Activated T-cell treated with anti-CD3 and anti-CD28 coated beads, Interleukin-2, amount 50 U/mL, for 72 hours (primary cell): ENCODE measurements at regions not wholly inside any gene's neighbourhood (a gene's known extent, or its start where the extent isn't known, plus 50 kb on each side); places are given as distances from the start of the nearest gene placed in this dataset.

Experiments used
- ATAC-seq, 2 donors: fragments of 150-1000 bp; cut with Tn5 transposase; replicated peaks in 1 of 2; 2 replicates each; pipeline ENCODE4 v1.10.0; 2021; ENCODE audit warnings: moderate library complexity in 2 of 2, mild to moderate bottlenecking in 1 of 2
- DNase-seq, 2 donors: peaks; one replicate each; pipeline ENCODE4 v3.0.0; 2021 to 2022; ENCODE audit warnings: mixed read lengths in 1 of 2
- H3K27ac Mint-ChIP-seq: one replicate; pipeline ENCODE4 v1.8.0; 2022; ENCODE audit warnings: mild to moderate bottlenecking, moderate library complexity, mixed read lengths
- H3K27me3 Mint-ChIP-seq: one replicate; pipeline ENCODE4 v1.8.0; 2022; ENCODE audit warnings: low read depth, mixed read lengths
- H3K36me3 Mint-ChIP-seq, 2 donors: one replicate each; pipeline ENCODE4 v1.8.0; 2022; ENCODE audit warnings: mixed read lengths in 2 of 2, mild to moderate bottlenecking in 1 of 2; ENCODE audit not compliant: insufficient read depth in 2 of 2
- H3K4me1 Mint-ChIP-seq: one replicate; pipeline ENCODE4 v1.8.0; 2022; ENCODE audit warnings: low read depth, mixed read lengths
- H3K4me3 Mint-ChIP-seq, 2 donors: one replicate each; pipeline ENCODE4 v1.8.0; 2022; ENCODE audit warnings: mild to moderate bottlenecking in 2 of 2, mixed read lengths in 2 of 2, moderate library complexity in 2 of 2
- H3K9me3 Mint-ChIP-seq, 2 donors: one replicate each; pipeline ENCODE4 v1.8.0; 2022; ENCODE audit warnings: mixed read lengths in 2 of 2

- DNase-seq, result no peak
- H3K36me3 Mint-ChIP-seq, result peaks cover 12 to 13% of the 10 kb centered on the region in 2 donors
- H3K9me3 Mint-ChIP-seq, result peaks cover 8 to 11% of the 10 kb centered on the region in 2 donors
- peak overlapping the region in 1 of 2 donors; percentile 28 for H3K4me3 Mint-ChIP-seq
- H3K4me1 Mint-ChIP-seq, result peaks cover 75% of the 10 kb centered on the region
- H3K27me3 Mint-ChIP-seq, result no peaks in the 10 kb centered on the region
- H3K27ac Mint-ChIP-seq, result no peak overlapping the region
- ATAC-seq, result peak; percentile 28 to 52
Observed at GRCh38 chr1:235022981-235023710, 105.5 kb downstream of the TOMM20 start.

GRCh38 chr1:235022341-235022980, 106.2 kb downstream of the TOMM20 start:
- no peak for DNase-seq
- H3K27me3 Mint-ChIP-seq, result no peaks in the 10 kb centered on the region
- peak overlapping the region; percentile 0 for H3K27ac Mint-ChIP-seq
- H3K4me3 Mint-ChIP-seq, result peak overlapping the region; percentile 0 to 2
- peaks cover 9 to 10% of the 10 kb centered on the region in 2 donors for H3K9me3 Mint-ChIP-seq
- no peak for ATAC-seq
- H3K36me3 Mint-ChIP-seq, result peaks cover 11 to 12% of the 10 kb centered on the region in 2 donors
- H3K4me1 Mint-ChIP-seq, result peaks cover 81% of the 10 kb centered on the region

DNA sequence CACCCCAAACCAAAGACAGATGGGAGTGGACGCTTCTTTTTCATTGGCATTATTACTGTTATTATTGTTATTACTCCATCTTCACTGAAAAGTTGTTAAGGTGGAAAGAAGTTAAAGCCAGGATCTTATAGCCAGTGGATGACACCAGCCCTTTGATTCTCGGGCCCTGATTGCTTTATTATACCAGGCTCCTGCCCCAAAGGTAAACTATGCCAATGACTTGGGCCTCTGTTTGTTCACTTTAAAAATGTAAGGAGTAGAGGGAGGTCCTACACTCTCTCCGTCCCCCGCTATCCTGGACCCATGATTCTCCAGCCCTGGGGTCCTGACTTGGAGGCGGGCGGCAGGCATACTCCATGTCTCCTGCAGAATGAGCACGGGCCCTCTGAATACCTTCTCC, 106.8 kb downstream of the TOMM20 start:
- ATAC-seq, result no peak
- no peak for DNase-seq
- Mint-ChIP-seq H3K27me3 (no peaks in the 10 kb centered on the region), H3K27ac (peak overlapping the region; percentile 0), H3K4me3 (peak overlapping the region in 1 of 2 donors; percentile 2), H3K36me3 (peaks cover 13 to 16% of the 10 kb centered on the region in 2 donors), H3K4me1 (peaks cover 81% of the 10 kb centered on the region), H3K9me3 (peaks cover 6% of the 10 kb centered on the region in 2 donors)

GRCh38 chr1:235021321-235021720, 107.3 kb downstream of the TOMM20 start:
- peaks cover 81% of the 10 kb centered on the region for H3K4me1 Mint-ChIP-seq
- no peaks in the 10 kb centered on the region for H3K27me3 Mint-ChIP-seq
- no peak for ATAC-seq
- no peak overlapping the region for H3K27ac Mint-ChIP-seq
- H3K36me3 Mint-ChIP-seq, result peaks cover 11 to 16% of the 10 kb centered on the region in 2 donors
- H3K4me3 Mint-ChIP-seq, result no peak overlapping the region
- H3K9me3 Mint-ChIP-seq, result peaks cover 4 to 6% of the 10 kb centered on the region in 2 donors
- no peak for DNase-seq

DNA sequence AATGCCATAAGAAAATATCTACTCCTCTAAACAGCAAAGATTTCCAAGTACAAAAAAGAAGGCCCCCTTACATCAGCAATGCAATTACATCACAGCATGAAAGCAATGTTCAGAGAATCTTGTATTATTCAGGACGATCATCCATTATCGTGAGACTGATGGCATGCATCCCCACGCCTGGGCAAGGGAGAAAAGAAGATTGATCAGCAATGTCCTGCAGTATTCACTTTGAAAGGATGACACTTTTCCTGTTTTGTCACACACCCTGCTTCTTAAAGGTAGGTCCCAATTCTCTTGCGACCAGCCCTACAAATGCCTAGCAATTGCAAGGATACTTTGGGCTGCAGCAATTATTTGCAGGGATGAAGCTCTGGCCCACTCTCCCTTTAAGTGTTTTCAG, 108.7 kb downstream of the TOMM20 start:
- ATAC-seq (no peak), DNase-seq (no peak)
- peaks cover 2 to 7% of the 10 kb centered on the region in 2 donors for H3K9me3 Mint-ChIP-seq
- H3K27ac Mint-ChIP-seq, result no peak overlapping the region
- peaks cover 12 to 20% of the 10 kb centered on the region in 2 donors for H3K36me3 Mint-ChIP-seq
- peak overlapping the region; percentile 54 to 83 for H3K4me3 Mint-ChIP-seq
- H3K4me1 Mint-ChIP-seq, result peaks cover 86% of the 10 kb centered on the region
- no peaks in the 10 kb centered on the region for H3K27me3 Mint-ChIP-seq

- ATAC-seq (no peak), DNase-seq (no peak)
- no peaks in the 10 kb centered on the region for H3K27me3 Mint-ChIP-seq
- peaks cover 88% of the 10 kb centered on the region for H3K4me1 Mint-ChIP-seq
- H3K9me3 Mint-ChIP-seq, result peaks cover 2 to 7% of the 10 kb centered on the region in 2 donors
- peak overlapping the region; percentile 86 for H3K27ac Mint-ChIP-seq
- peaks cover 15 to 24% of the 10 kb centered on the region in 2 donors for H3K36me3 Mint-ChIP-seq
- peak overlapping the region; percentile 54 to 83 for H3K4me3 Mint-ChIP-seq
Observed at GRCh38 chr1:235019471-235019870, 109.2 kb downstream of the TOMM20 start.

DNA sequence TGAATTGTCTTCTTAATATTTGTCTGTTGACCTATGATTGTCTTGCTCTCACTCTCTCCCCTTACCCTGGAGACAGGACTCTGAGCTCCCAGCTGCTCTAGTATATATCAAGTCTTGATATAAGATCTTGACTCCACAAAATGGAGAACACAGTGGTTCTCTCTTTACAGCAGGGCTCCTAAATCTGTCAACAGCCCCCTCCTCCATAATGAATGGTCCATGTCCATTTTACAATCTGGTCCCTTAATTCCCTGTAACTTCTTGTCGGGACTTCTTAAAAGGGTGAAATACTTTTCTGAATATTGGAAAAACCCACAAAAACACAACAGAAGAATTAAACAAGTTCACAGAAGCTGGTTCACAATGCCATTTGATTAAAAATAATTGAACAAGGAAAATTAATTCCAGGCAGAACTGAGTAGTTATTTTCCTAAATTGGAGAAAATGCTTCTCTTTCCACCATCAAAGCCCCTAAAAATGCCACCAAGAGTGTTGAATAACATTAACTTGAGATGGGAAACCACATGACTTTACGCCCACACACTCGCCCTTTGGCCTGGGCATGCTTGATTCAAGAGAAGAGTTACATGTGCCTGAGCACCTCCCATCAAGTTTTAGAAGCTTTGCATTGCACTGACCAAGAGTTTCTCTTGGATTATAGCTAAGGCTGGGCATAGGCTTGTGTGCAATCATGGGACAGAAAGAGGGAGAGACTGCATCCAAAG, 109.8 kb downstream of the TOMM20 start:
- Mint-ChIP-seq H3K36me3 (peaks cover 17 to 26% of the 10 kb centered on the region in 2 donors), H3K27ac (peak overlapping the region; percentile 86), H3K27me3 (no peaks in the 10 kb centered on the region), H3K4me3 (peak overlapping the region; percentile 54 to 83), H3K4me1 (peaks cover 90% of the 10 kb centered on the region), H3K9me3 (peaks cover 2 to 9% of the 10 kb centered on the region in 2 donors)
- ATAC-seq, result no peak
- peak; percentile 59 to 62 for DNase-seq

- H3K4me1 Mint-ChIP-seq, result peaks cover 88% of the 10 kb centered on the region
- H3K27ac Mint-ChIP-seq, result no peak overlapping the region
Observed at GRCh38 chr1:235018161-235018560, 110.5 kb downstream of the TOMM20 start.

GRCh38 chr1:235017719-235018118, 110.9 kb downstream of the TOMM20 start:
- Mint-ChIP-seq H3K27me3 (no peaks in the 10 kb centered on the region), H3K4me3 (peak overlapping the region; percentile 20 to 83), H3K36me3 (peaks cover 17 to 29% of the 10 kb centered on the region in 2 donors), H3K9me3 (peaks cover 2 to 9% of the 10 kb centered on the region in 2 donors), H3K27ac (no peak overlapping the region), H3K4me1 (peaks cover 88% of the 10 kb centered on the region)
- no peak for DNase-seq
- ATAC-seq, result no peak

More at GRCh38 chr1:235018161-235018560, 110.5 kb downstream of the TOMM20 start:
- H3K9me3 Mint-ChIP-seq, result peaks cover 2 to 9% of the 10 kb centered on the region in 2 donors
- DNase-seq (no peak), ATAC-seq (no peak)
- peaks cover 17 to 28% of the 10 kb centered on the region in 2 donors for H3K36me3 Mint-ChIP-seq
- H3K4me3 Mint-ChIP-seq, result peak overlapping the region; percentile 20 to 83
- no peaks in the 10 kb centered on the region for H3K27me3 Mint-ChIP-seq

DNA sequence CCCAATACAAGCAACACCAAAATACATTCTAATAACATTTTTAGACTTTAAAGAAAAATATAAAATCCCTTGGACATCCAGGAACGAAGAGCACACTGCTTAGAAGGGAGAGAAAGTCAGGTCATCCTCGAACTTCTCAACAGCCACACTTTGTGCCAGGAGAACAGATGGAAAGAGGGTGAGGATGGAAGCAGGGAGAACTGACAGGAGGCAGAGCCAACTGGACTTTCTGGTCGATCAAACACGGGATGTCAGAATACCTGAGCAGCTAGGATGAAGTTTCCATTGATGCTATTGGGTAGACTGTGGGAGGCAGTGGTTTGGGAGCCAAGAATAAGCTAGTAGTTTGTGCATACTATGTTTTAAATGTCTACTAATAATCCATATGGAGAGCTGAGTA, 111.4 kb downstream of the TOMM20 start:
- Mint-ChIP-seq H3K4me3 (peak overlapping the region in 1 of 2 donors; percentile 83), H3K9me3 (peaks cover 2 to 9% of the 10 kb centered on the region in 2 donors), H3K27me3 (no peaks in the 10 kb centered on the region), H3K27ac (peak overlapping the region; percentile 25), H3K4me1 (peaks cover 88% of the 10 kb centered on the region), H3K36me3 (peaks cover 17 to 30% of the 10 kb centered on the region in 2 donors)
- ATAC-seq, result no peak
- no peak for DNase-seq

DNA sequence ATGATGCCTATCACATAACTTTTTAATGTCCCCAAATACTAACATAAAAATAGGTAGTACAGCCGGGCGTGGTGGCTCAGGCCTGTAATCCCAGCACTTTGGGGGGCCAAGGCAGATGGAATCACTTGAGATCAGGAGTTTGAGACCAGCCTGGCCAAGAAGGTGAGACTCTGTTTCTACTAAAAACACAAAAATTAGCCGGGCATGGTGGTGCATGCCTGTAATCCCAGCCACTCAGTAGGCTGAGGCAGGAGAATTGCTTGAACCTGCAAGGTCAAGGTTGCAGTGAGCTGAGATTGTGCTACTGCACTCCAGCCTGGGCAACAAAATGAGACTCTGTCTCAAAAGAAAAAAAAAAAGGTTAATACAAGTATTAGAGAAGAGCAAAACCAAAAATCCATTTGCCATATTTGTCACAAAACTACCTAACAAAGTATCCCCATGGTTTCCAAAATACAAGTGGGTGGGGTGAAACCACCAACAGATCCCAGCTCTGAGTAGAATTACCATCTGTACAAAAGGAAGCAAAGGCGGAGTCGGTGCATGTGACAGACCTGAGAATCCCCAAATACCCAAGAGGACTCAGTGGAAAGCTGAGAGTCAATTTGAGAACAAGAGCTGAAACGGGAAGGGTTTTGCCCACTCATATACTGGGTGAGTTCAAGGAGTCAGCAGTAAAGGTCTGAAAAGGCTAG, 113.2 kb downstream of the TOMM20 start:
- Mint-ChIP-seq H3K4me1 (peaks cover 98% of the 10 kb centered on the region), H3K9me3 (peaks cover 2 to 11% of the 10 kb centered on the region in 2 donors), H3K36me3 (peaks cover 19 to 35% of the 10 kb centered on the region in 2 donors), H3K4me3 (peak overlapping the region; percentile 62 to 65), H3K27ac (peak overlapping the region; percentile 94), H3K27me3 (no peaks in the 10 kb centered on the region)
- DNase-seq (peak; percentile 68 to 71), ATAC-seq (peak; percentile 43 to 56)

DNA sequence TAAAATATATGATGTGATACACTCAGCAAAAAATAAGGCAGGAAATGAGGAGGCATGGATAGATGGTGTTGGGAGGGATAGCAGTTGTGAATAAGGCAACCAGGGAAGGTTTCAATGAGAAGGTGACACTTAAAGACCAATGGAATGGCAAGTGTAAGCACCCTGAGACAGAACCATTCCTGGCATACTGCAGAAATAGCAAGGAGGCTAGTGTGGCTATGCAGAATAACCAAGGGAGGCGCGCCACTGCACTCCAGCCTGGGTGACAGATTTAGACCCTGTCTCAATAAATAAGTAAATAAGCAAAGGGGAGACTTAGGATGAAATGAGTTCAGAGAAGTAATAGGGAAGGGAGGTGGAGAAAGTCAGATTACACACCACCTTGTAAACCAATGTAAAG, 113.9 kb downstream of the TOMM20 start:
- Mint-ChIP-seq H3K4me1 (peaks cover 98% of the 10 kb centered on the region), H3K36me3 (peaks cover 21 to 37% of the 10 kb centered on the region in 2 donors)

More for the DNA sequence above, 113.9 kb downstream of the TOMM20 start:
- no peak for ATAC-seq
- H3K4me3 Mint-ChIP-seq, result peak overlapping the region; percentile 62 to 65
- DNase-seq, result no peak
- H3K9me3 Mint-ChIP-seq, result peaks cover 3 to 11% of the 10 kb centered on the region in 2 donors
- peak overlapping the region; percentile 94 for H3K27ac Mint-ChIP-seq
- H3K27me3 Mint-ChIP-seq, result no peaks in the 10 kb centered on the region
